PC-9 (cell line): ENCODE measurements at regions not wholly inside any gene's neighbourhood (a gene's known extent, or its start where the extent isn't known, plus 50 kb on each side); places are given as distances from the start of the nearest gene placed in this dataset.

Source experiments
- CTCF ChIP-seq: fragments of 200-600 bp; sonication (generic); conservative IDR thresholded peaks from 2 replicates; pipeline ENCODE4 v1.6.1; 2017; ENCODE audit warnings: mixed run types, antibody characterized with exemption, mild to moderate bottlenecking, moderate library complexity
- EZH2 ChIP-seq: fragments of 200-600 bp; sonication (generic); IDR thresholded peaks from 2 replicates; pipeline ENCODE4 v1.8.0; 2017; ENCODE audit warnings: antibody characterized with exemption, low read depth

GRCh38 chr14:98901511-98902205 lies 370.3 kb downstream of the BCL11B start:
- TF ChIP-seq CTCF (no peak), EZH2 (no peak)
